ENCODE measurements at regions not wholly inside any gene's neighbourhood (a gene's known extent, or its start where the extent isn't known, plus 50 kb on each side); places are given as distances from the start of the nearest gene placed in this dataset.

- Histone ChIP-seq H3K4me1 (ENCODE audit: control insufficient read depth, insufficient read depth, low read length) (no peaks in the 10 kb centered on the region), H3K27me3 (ENCODE audit: control insufficient read depth in 1 of 2, insufficient read depth in 2 of 2, low read length in 2 of 2) (no peaks in the 10 kb centered on the region), H3K9me3 (ENCODE audit: control insufficient read depth in 2 of 2, low read length in 2 of 2) (no peaks in the 10 kb centered on the region), H3K36me3 (ENCODE audit: control insufficient read depth in 2 of 2, insufficient read depth in 2 of 2, low read length in 2 of 2) (no peaks in the 10 kb centered on the region), H3K4me3 (ENCODE audit: low read length in 2 of 2) (no peak overlapping the region), H3K9ac (ENCODE audit: low read length in 2 of 2) (no peak overlapping the region), H3K27ac (ENCODE audit: low read length) (no peak overlapping the region)
These were observed 109.0 kb upstream of the DDIT4L start for GRCh38 chr4:100299046-100299840.

- no peaks in the 10 kb centered on the region for H3K36me3 ChIP-seq (ENCODE audit: control insufficient read depth in 2 of 2, insufficient read depth in 2 of 2, low read length in 2 of 2)
- no peaks in the 10 kb centered on the region for H3K4me1 ChIP-seq (ENCODE audit: control insufficient read depth, insufficient read depth, low read length)
- H3K4me3 ChIP-seq (ENCODE audit: low read length in 2 of 2), result no peak overlapping the region
These were observed 105.5 kb upstream of the DDIT4L start for GRCh38 chr4:100295792-100296191.

GRCh38 chr4:100294356-100294755 lies 104.1 kb upstream of the DDIT4L start:
- Histone ChIP-seq H3K9ac (ENCODE audit: low read length in 2 of 2) (no peak overlapping the region), H3K27me3 (ENCODE audit: control insufficient read depth in 1 of 2, insufficient read depth in 2 of 2, low read length in 2 of 2) (no peaks in the 10 kb centered on the region), H3K4me1 (ENCODE audit: control insufficient read depth, insufficient read depth, low read length) (no peaks in the 10 kb centered on the region), H3K9me3 (ENCODE audit: control insufficient read depth in 2 of 2, low read length in 2 of 2) (no peaks in the 10 kb centered on the region), H3K27ac (ENCODE audit: low read length) (no peak overlapping the region), H3K36me3 (ENCODE audit: control insufficient read depth in 2 of 2, insufficient read depth in 2 of 2, low read length in 2 of 2) (no peaks in the 10 kb centered on the region), H3K4me3 (ENCODE audit: low read length in 2 of 2) (no peak overlapping the region)

More at GRCh38 chr4:100295792-100296191, 105.5 kb upstream of the DDIT4L start:
- Histone ChIP-seq H3K9ac (ENCODE audit: low read length in 2 of 2) (no peak overlapping the region), H3K27me3 (ENCODE audit: control insufficient read depth in 1 of 2, insufficient read depth in 2 of 2, low read length in 2 of 2) (no peaks in the 10 kb centered on the region), H3K27ac (ENCODE audit: low read length) (no peak overlapping the region), H3K9me3 (ENCODE audit: control insufficient read depth in 2 of 2, low read length in 2 of 2) (no peaks in the 10 kb centered on the region)

- Histone ChIP-seq H3K9ac (ENCODE audit: low read length in 2 of 2) (no peak overlapping the region), H3K4me1 (ENCODE audit: control insufficient read depth, insufficient read depth, low read length) (no peaks in the 10 kb centered on the region), H3K27me3 (ENCODE audit: control insufficient read depth in 1 of 2, insufficient read depth in 2 of 2, low read length in 2 of 2) (no peaks in the 10 kb centered on the region), H3K36me3 (ENCODE audit: control insufficient read depth in 2 of 2, insufficient read depth in 2 of 2, low read length in 2 of 2) (no peaks in the 10 kb centered on the region), H3K4me3 (ENCODE audit: low read length in 2 of 2) (no peak overlapping the region), H3K9me3 (ENCODE audit: control insufficient read depth in 2 of 2, low read length in 2 of 2) (no peaks in the 10 kb centered on the region), H3K27ac (ENCODE audit: low read length) (no peak overlapping the region)
These were observed 100.3 kb upstream of the DDIT4L start for GRCh38 chr4:100290585-100290984.

- H3K4me1 ChIP-seq (ENCODE audit: control insufficient read depth, insufficient read depth, low read length), result no peaks in the 10 kb centered on the region
- no peaks in the 10 kb centered on the region for H3K27me3 ChIP-seq (ENCODE audit: control insufficient read depth in 1 of 2, insufficient read depth in 2 of 2, low read length in 2 of 2)
- H3K36me3 ChIP-seq (ENCODE audit: control insufficient read depth in 2 of 2, insufficient read depth in 2 of 2, low read length in 2 of 2), result no peaks in the 10 kb centered on the region
- H3K27ac ChIP-seq (ENCODE audit: low read length), result no peak overlapping the region
- H3K9ac ChIP-seq (ENCODE audit: low read length in 2 of 2), result no peak overlapping the region
- no peak overlapping the region for H3K4me3 ChIP-seq (ENCODE audit: low read length in 2 of 2)
- no peaks in the 10 kb centered on the region for H3K9me3 ChIP-seq (ENCODE audit: control insufficient read depth in 2 of 2, low read length in 2 of 2)
These were observed 99.7 kb upstream of the DDIT4L start for GRCh38 chr4:100289946-100290345.

GRCh38 chr4:100289530-100289888 lies 99.2 kb upstream of the DDIT4L start:
- Histone ChIP-seq H3K36me3 (ENCODE audit: control insufficient read depth in 2 of 2, insufficient read depth in 2 of 2, low read length in 2 of 2) (no peaks in the 10 kb centered on the region), H3K4me1 (ENCODE audit: control insufficient read depth, insufficient read depth, low read length) (no peaks in the 10 kb centered on the region), H3K9ac (ENCODE audit: low read length in 2 of 2) (no peak overlapping the region), H3K4me3 (ENCODE audit: low read length in 2 of 2) (no peak overlapping the region), H3K27ac (ENCODE audit: low read length) (no peak overlapping the region), H3K9me3 (ENCODE audit: control insufficient read depth in 2 of 2, low read length in 2 of 2) (no peaks in the 10 kb centered on the region), H3K27me3 (ENCODE audit: control insufficient read depth in 1 of 2, insufficient read depth in 2 of 2, low read length in 2 of 2) (no peaks in the 10 kb centered on the region)

GRCh38 chr4:100288811-100289529 lies 98.7 kb upstream of the DDIT4L start:
- Histone ChIP-seq H3K4me1 (ENCODE audit: control insufficient read depth, insufficient read depth, low read length) (no peaks in the 10 kb centered on the region), H3K36me3 (ENCODE audit: control insufficient read depth in 2 of 2, insufficient read depth in 2 of 2, low read length in 2 of 2) (no peaks in the 10 kb centered on the region), H3K9ac (ENCODE audit: low read length in 2 of 2) (no peak overlapping the region), H3K4me3 (ENCODE audit: low read length in 2 of 2) (no peak overlapping the region), H3K27me3 (ENCODE audit: control insufficient read depth in 1 of 2, insufficient read depth in 2 of 2, low read length in 2 of 2) (no peaks in the 10 kb centered on the region), H3K27ac (ENCODE audit: low read length) (no peak overlapping the region), H3K9me3 (ENCODE audit: control insufficient read depth in 2 of 2, low read length in 2 of 2) (no peaks in the 10 kb centered on the region)

DNA sequence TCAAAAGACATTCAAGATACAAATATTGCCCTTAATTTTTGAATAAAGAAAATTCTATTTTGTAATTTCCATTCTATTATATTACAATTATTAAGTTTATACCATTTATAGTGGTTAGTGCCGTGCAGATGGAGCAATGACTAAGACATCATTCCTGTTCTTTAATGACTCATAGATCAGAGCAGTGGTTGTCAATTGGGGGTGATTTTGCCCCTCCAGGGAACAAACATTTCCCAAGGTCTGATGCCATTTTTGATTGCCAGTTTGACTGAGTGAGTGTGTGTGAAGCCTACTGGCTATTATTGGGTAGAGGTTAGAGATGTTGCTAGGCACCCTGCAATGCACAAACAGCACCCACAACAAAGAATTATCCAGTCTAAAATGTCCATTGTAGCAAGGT lies 97.9 kb upstream of the DDIT4L start:
- no peaks in the 10 kb centered on the region for H3K36me3 ChIP-seq (ENCODE audit: control insufficient read depth in 2 of 2, insufficient read depth in 2 of 2, low read length in 2 of 2)
- H3K4me3 ChIP-seq (ENCODE audit: low read length in 2 of 2), result no peak overlapping the region
- no peaks in the 10 kb centered on the region for H3K9me3 ChIP-seq (ENCODE audit: control insufficient read depth in 2 of 2, low read length in 2 of 2)
- H3K9ac ChIP-seq (ENCODE audit: low read length in 2 of 2), result no peak overlapping the region
- H3K27me3 ChIP-seq (ENCODE audit: control insufficient read depth in 1 of 2, insufficient read depth in 2 of 2, low read length in 2 of 2), result no peaks in the 10 kb centered on the region
- H3K27ac ChIP-seq (ENCODE audit: low read length), result no peak overlapping the region
- no peaks in the 10 kb centered on the region for H3K4me1 ChIP-seq (ENCODE audit: control insufficient read depth, insufficient read depth, low read length)

GRCh38 chr4:100287534-100287933 lies 97.3 kb upstream of the DDIT4L start:
- H3K9me3 ChIP-seq (ENCODE audit: control insufficient read depth in 2 of 2, low read length in 2 of 2), result no peaks in the 10 kb centered on the region
- no peaks in the 10 kb centered on the region for H3K36me3 ChIP-seq (ENCODE audit: control insufficient read depth in 2 of 2, insufficient read depth in 2 of 2, low read length in 2 of 2)
- H3K4me1 ChIP-seq (ENCODE audit: control insufficient read depth, insufficient read depth, low read length), result no peaks in the 10 kb centered on the region
- H3K27me3 ChIP-seq (ENCODE audit: control insufficient read depth in 1 of 2, insufficient read depth in 2 of 2, low read length in 2 of 2), result no peaks in the 10 kb centered on the region
- no peak overlapping the region for H3K4me3 ChIP-seq (ENCODE audit: low read length in 2 of 2)
- no peak overlapping the region for H3K27ac ChIP-seq (ENCODE audit: low read length)
- H3K9ac ChIP-seq (ENCODE audit: low read length in 2 of 2), result no peak overlapping the region

- H3K9me3 ChIP-seq (ENCODE audit: control insufficient read depth in 2 of 2, low read length in 2 of 2), result no peaks in the 10 kb centered on the region
- H3K9ac ChIP-seq (ENCODE audit: low read length in 2 of 2), result no peak overlapping the region
- no peaks in the 10 kb centered on the region for H3K4me1 ChIP-seq (ENCODE audit: control insufficient read depth, insufficient read depth, low read length)
- H3K27ac ChIP-seq (ENCODE audit: low read length), result no peak overlapping the region
- H3K36me3 ChIP-seq (ENCODE audit: control insufficient read depth in 2 of 2, insufficient read depth in 2 of 2, low read length in 2 of 2), result no peaks in the 10 kb centered on the region
- H3K4me3 ChIP-seq (ENCODE audit: low read length in 2 of 2), result no peak overlapping the region
- no peaks in the 10 kb centered on the region for H3K27me3 ChIP-seq (ENCODE audit: control insufficient read depth in 1 of 2, insufficient read depth in 2 of 2, low read length in 2 of 2)
These were observed 96.4 kb upstream of the DDIT4L start for GRCh38 chr4:100286636-100287035.

GRCh38 chr4:100285121-100285520 lies 94.9 kb upstream of the DDIT4L start:
- Histone ChIP-seq H3K4me3 (ENCODE audit: low read length in 2 of 2) (no peak overlapping the region), H3K36me3 (ENCODE audit: control insufficient read depth in 2 of 2, insufficient read depth in 2 of 2, low read length in 2 of 2) (no peaks in the 10 kb centered on the region), H3K27me3 (ENCODE audit: control insufficient read depth in 1 of 2, insufficient read depth in 2 of 2, low read length in 2 of 2) (no peaks in the 10 kb centered on the region), H3K9ac (ENCODE audit: low read length in 2 of 2) (no peak overlapping the region), H3K4me1 (ENCODE audit: control insufficient read depth, insufficient read depth, low read length) (no peaks in the 10 kb centered on the region), H3K27ac (ENCODE audit: low read length) (no peak overlapping the region), H3K9me3 (ENCODE audit: control insufficient read depth in 2 of 2, low read length in 2 of 2) (no peaks in the 10 kb centered on the region)

All from stomach smooth muscle (tissue), 2 donors.